Effector CD4-positive, alpha-beta T cell (primary cell): ENCODE measurements at regions not wholly inside any gene's neighbourhood (a gene's known extent, or its start where the extent isn't known, plus 50 kb on each side); places are given as distances from the start of the nearest gene placed in this dataset.
"Not testable (repeated sequence)": the region's sequence is repeated elsewhere in the genome, so short reads cannot be mapped to it uniquely, and the experiment has no call there.

ENCODE experiments used
- DNase-seq: peaks from one replicate; pipeline ENCODE4 v3.0.0-alpha.2; 2020

GRCh38 chr2:57049273-57049672 is 865.5 kb downstream of the CCDC85A start:
- DNase-seq: no peak

- no peak for DNase-seq
Observed at GRCh38 chr2:57050007-57050406, 866.2 kb downstream of the CCDC85A start.

DNA sequence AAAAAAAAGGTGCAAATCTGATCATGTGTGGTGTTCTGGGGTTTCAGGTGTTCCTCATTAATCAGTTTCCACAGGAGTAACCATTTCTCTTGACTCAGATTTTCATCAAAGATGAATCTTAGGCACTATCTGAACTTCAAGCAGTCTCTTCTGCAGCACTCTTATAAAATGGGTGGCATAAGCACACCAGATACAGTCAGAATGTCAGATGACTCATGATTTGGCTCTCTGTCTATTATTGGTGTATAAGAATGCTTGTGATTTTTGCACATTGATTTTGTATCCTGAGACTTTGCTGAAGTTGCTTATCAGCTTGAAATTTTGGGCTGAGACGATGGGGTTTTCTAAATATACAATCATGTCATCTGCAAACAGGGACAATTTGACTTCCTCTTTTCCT is 882.5 kb downstream of the CCDC85A start:
- not testable (repeated sequence) for DNase-seq

- DNase-seq: no peak
Observed at GRCh38 chr2:57075226-57075625, 891.4 kb downstream of the CCDC85A start.

DNA sequence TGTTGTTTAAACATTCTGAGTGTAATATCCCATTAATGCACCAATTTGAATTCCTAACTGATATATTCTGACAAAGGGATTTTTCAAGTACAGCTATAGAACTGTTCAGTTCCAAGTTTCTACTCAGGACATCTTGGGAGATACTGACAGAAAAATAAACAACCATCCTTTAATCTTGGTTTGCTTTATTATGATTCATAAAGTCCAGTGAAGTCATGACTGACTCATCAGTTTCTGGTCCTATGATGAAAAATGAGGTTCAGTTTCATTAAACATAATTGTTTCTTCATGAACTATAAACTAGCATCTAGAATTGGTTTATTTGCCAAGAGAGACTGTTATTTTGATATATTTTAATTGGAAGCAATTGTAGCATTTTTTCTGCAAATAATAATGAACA is 896.2 kb downstream of the CCDC85A start:
- no peak for DNase-seq

GRCh38 chr2:57084697-57085281 is 901.0 kb downstream of the CCDC85A start:
- no peak for DNase-seq

- DNase-seq: no peak
Observed at GRCh38 chr2:57093020-57093419, 909.2 kb downstream of the CCDC85A start.

DNA sequence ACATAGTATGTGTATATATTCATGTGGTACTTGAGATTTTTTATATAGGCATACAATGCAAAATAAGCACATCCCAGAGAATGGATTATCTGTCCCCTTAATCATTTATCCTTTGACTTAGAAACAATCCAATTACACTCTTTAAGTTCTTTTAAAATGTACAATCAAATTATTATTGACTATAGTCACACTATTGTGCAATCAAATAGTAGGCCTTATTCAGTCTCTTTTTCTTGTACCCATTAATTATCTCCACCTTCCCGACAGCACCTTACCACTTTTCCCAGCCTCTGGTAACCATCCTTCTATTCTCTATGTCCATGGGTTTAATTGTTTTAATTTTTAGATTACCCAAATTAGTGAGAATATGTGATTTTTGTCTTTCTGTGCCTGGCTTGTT is 914.1 kb downstream of the CCDC85A start:
- no peak for DNase-seq

GRCh38 chr2:57100436-57100835 is 916.6 kb downstream of the CCDC85A start:
- no peak for DNase-seq

DNA sequence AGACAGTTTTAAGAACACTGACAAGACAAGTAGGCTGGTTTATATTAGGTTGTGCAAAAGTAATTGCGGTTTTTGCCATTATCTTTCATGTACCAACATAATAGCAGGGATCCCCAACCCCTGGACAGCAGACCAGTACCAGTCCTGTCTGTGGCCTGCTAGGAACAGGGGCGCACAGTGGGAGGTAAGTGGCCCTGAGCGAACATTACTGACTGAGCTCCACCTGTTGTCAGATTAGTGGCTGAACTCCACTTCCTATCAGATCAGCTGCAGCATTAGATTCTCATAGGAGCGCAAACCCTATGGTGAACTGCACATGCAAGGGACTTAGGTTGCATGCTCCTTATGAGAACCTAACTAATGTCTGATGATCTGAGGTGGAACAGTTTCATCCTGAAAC is 921.9 kb downstream of the CCDC85A start:
- DNase-seq: no peak

GRCh38 chr2:57107353-57107752 is 923.6 kb downstream of the CCDC85A start:
- no peak for DNase-seq

GRCh38 chr2:57111531-57111930 is 927.7 kb downstream of the CCDC85A start:
- no peak for DNase-seq

- no peak for DNase-seq
Observed at GRCh38 chr2:57119141-57119540, 927.5 kb upstream of the VRK2 start.

- no peak for DNase-seq
Observed at GRCh38 chr2:57126410-57126809, 920.2 kb upstream of the VRK2 start.

DNA sequence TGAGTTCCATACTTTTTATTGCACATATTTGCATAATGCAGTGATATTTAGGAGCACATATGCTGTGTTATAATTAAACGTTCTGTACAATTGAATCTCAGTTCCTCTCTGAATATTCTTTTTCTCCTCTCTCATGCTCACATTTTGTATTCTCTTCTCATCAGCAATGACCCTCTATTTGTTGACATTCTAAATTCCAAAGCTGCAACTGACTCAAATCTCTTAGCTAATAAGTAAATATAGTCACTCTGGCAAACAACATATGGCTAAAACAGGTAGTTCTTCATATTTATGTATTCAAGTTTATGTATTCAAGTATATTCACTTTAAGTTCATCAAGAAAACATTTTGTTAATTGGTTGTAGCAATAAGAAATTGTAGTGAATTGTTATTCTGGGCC is 907.4 kb upstream of the VRK2 start:
- no peak for DNase-seq

- DNase-seq: no peak
Observed at GRCh38 chr2:57141269-57141668, 905.3 kb upstream of the VRK2 start.

- DNase-seq: no peak
Observed at GRCh38 chr2:57146951-57147350, 899.7 kb upstream of the VRK2 start.

- no peak for DNase-seq
Observed at GRCh38 chr2:57156231-57156924, 890.2 kb upstream of the VRK2 start.

DNA sequence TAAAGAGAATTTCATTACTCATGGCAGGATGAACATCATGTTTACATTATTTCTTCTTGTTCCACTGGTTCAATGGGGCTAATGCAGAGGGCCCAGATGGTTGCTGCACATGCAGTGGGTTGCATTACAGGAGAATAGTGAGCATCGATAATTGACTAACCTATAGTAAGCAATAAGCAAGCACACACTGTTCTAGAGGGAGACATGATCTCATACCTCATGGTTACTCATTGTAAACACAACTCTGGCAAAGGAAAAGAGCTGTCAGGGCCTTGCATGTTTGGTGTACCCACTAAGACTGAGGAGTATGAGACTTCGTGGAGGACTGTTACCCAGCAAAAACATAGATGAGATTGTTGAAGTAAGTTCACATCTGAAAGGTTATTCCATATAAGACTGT is 885.6 kb upstream of the VRK2 start:
- no peak for DNase-seq

DNA sequence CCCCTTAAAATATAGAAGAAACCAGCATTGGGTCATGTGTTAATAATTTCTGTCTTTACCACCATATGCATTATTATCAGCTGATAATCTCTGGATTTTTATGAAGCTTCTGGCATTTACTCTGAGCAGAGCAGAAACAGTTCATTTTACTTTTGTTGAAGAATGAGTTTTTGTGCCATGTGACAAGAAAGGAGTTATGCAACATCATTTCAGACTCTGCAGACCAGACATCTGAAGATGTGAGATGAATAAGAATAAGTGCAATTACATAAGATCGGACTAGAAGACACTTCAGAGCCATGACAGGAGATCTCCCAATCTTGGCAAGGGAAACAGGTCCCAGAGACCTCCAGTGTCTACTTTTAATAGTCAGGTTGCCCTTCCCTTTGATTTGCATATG is 869.4 kb upstream of the VRK2 start:
- no peak for DNase-seq

GRCh38 chr2:57180042-57180567 is 866.5 kb upstream of the VRK2 start:
- no peak for DNase-seq

GRCh38 chr2:57180678-57181077 is 865.9 kb upstream of the VRK2 start:
- no peak for DNase-seq

- DNase-seq: no peak
Observed at GRCh38 chr2:57181315-57182038, 865.1 kb upstream of the VRK2 start.

DNA sequence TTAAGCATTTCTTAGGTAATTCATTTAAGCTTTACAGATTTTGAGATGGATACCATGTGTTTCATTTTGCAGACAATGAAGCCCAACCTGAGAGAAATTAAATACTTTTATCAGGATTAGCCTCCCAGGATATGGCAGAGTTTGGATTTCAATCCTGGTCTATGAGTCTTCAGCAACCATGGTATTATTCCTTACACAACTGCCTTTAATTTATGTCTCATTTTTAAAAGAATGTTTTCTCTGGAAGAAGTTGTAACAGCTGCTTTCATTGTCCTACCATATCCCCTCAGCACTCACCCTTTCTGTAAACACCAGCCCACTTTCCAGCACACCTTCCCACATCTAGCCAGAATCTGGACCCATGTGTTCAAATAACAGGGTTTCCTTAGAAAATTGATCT is 863.7 kb upstream of the VRK2 start:
- DNase-seq: no peak
